K562 (cell line): ENCODE measurements at regions not wholly inside any gene's neighbourhood (a gene's known extent, or its start where the extent isn't known, plus 50 kb on each side); places are given as distances from the start of the nearest gene placed in this dataset.

Experiments
- ATAC-seq: fragments of 200-7000 bp; cut with Tn5 transposase; 3 replicates; pipeline ENCODE4 v1.9.1; 2020; ENCODE audit warnings: moderate library complexity
- BruUV-seq: library from RNA; stranded (reverse); fragments of 400-500 nt; replicated peaks from 2 replicates; lab custom pipeline; 2021; lab: Mats Ljungman, UMichigan
- CTCF ChIA-PET: fragments of 300-600 bp; formaldehyde crosslinking; extraction: SDS; loops from one replicate; lab custom pipeline; 2021; ENCODE audit warnings: low intra/inter-chr PET ratio; lab: Yijun Ruan, JAX
- POLR2A ChIA-PET: fragments of 300-600, 350-650 bp; sonication (Branson Sonifier 250); formaldehyde crosslinking; extraction: SDS; loops from one replicate; lab custom pipeline; 2021; ENCODE audit warnings: antibody characterized with exemption, inconsistent platforms; lab: Yijun Ruan, JAX
- DNase-seq, 4 experiments: peaks; one replicate each; pipeline versions ENCODE4 v3.0.0 to v3.0.0-alpha.2; 2011 to 2018; ENCODE audit warnings: low spot score in 3 of 4, mixed read lengths in 3 of 4; ENCODE audit errors: extremely low read depth in 1 of 4
- FAIRE-seq: peaks from 2 replicates; lab custom pipeline; 2011; peaks lifted over from hg19 to GRCh38; lab: Jason Lieb, UNC
- H2AFZ ChIP-seq: 2 replicates; pipeline ENCODE4 v1.6.0; 2011; ENCODE audit warnings: low read depth, low read length, control low read depth, inconsistent platforms
- H3K27ac ChIP-seq: fragments of 200-600 bp; 3 replicates; pipeline ENCODE4 v1.8.0; 2011; ENCODE audit warnings: low read depth, mild to moderate bottlenecking, control low read depth, inconsistent platforms, low read length, moderate library complexity, mixed read lengths; ENCODE audit errors: extremely low read depth
- H3K27me3 ChIP-seq, 2 experiments: fragments of 300-600 bp in 1 of 2; 2 replicates in 1 of 2; 3 replicates in 1 of 2; pipeline versions ENCODE4 v1.6.0 to v1.8.0; 2011; ENCODE audit warnings: inconsistent platforms in 2 of 2, low read length in 2 of 2, mild to moderate bottlenecking in 1 of 2, mixed read lengths in 1 of 2, moderate library complexity in 1 of 2; ENCODE audit not compliant: control insufficient read depth in 2 of 2, insufficient read depth in 2 of 2
- H3K36me3 ChIP-seq: fragments of 300-600 bp; 3 replicates; pipeline ENCODE4 v1.8.0; 2011; ENCODE audit warnings: mild to moderate bottlenecking, low read length, inconsistent platforms; ENCODE audit not compliant: control insufficient read depth, insufficient read depth
- H3K4me1 ChIP-seq, 2 experiments: fragments of 200-600 bp in 1 of 2; replicated peaks in 1 of 2; 2 replicates in 1 of 2; 3 replicates in 1 of 2; pipeline versions ENCODE4 v1.5.1 to v1.8.0; 2011; ENCODE audit warnings: inconsistent platforms in 2 of 2, low read length in 2 of 2, mild to moderate bottlenecking in 1 of 2, mixed read lengths in 1 of 2, moderate library complexity in 1 of 2; ENCODE audit not compliant: control insufficient read depth in 2 of 2, insufficient read depth in 2 of 2
- H3K4me2 ChIP-seq: 2 replicates; pipeline ENCODE4 v1.6.1; 2011; ENCODE audit warnings: low read length, control low read depth, inconsistent platforms, mixed read lengths; ENCODE audit not compliant: insufficient read depth
- H3K4me3 ChIP-seq: fragments of 200-600 bp; sonication (generic), shearing (Covaris generic); 2 replicates; pipeline ENCODE4 v1.5.1; 2016; ENCODE audit warnings: control low read depth, inconsistent platforms
- H3K79me2 ChIP-seq: fragments of 200-600 bp; 3 replicates; pipeline ENCODE4 v1.8.0; 2011; ENCODE audit warnings: low read length, inconsistent platforms; ENCODE audit not compliant: control insufficient read depth, insufficient read depth
- H3K9ac ChIP-seq, 2 experiments: 2 replicates each; pipeline versions ENCODE4 v1.6.0 to v1.6.1; 2011; ENCODE audit warnings: low read depth in 2 of 2, low read length in 2 of 2, control low read depth in 1 of 2, inconsistent platforms in 1 of 2, mild to moderate bottlenecking in 1 of 2, mixed read lengths in 1 of 2; ENCODE audit not compliant: insufficient read depth in 1 of 2
- H3K9me1 ChIP-seq: one replicate; pipeline ENCODE4 v1.6.0; 2011; ENCODE audit warnings: inconsistent platforms, mild to moderate bottlenecking, low read length, moderate library complexity; ENCODE audit not compliant: control insufficient read depth, insufficient read depth
- H3K9me3 ChIP-seq: replicated peaks from 2 replicates; pipeline ENCODE4 v1.5.1; 2011; ENCODE audit warnings: low read depth, low read length, inconsistent platforms; ENCODE audit not compliant: control insufficient read depth, insufficient read depth
- H4K20me1 ChIP-seq: replicated peaks from 2 replicates; pipeline ENCODE4 v1.6.1; 2011; ENCODE audit warnings: low read length, inconsistent platforms, mixed read lengths; ENCODE audit not compliant: control insufficient read depth, insufficient read depth
- BCL6 ChIP-seq: fragments of 250-450 bp; sonication (Bioruptor Pico); IDR thresholded peaks from 2 replicates; pipeline ENCODE4 v1.4.0; 2020
- HMGXB4 ChIP-seq: sonication (generic); formaldehyde crosslinking; IDR thresholded peaks from 2 replicates; pipeline ENCODE4 v1.8.1; 2023; ENCODE audit warnings: mild to moderate bottlenecking, missing genetic modification reagents
- MECOM ChIP-seq: fragments of 250-450 bp; sonication (Bioruptor Pico); IDR thresholded peaks from 2 replicates; pipeline ENCODE4 v1.8.0; 2022; ENCODE audit warnings: inconsistent platforms
- PKNOX1 ChIP-seq: fragments of 450-650 bp; IDR thresholded peaks from 2 replicates; pipeline ENCODE4 v1.6.1; 2016
- PTTG1 ChIP-seq: fragments of 450-650 bp; IDR thresholded peaks from 2 replicates; pipeline ENCODE4 v1.6.1; 2016; ENCODE audit warnings: low read depth, mild to moderate bottlenecking, missing genetic modification characterization, missing compliant biosample characterization
- RNF219 ChIP-seq: fragments of 250-450 bp; sonication (Bioruptor Pico); IDR thresholded peaks from 2 replicates; pipeline ENCODE4 v1.5.0; 2022; ENCODE audit warnings: mild to moderate bottlenecking
- SMARCE1 ChIP-seq: fragments of 450-650 bp; IDR thresholded peaks from 2 replicates; pipeline ENCODE4 v1.7.1; 2016; ENCODE audit warnings: mild to moderate bottlenecking
- TRIM24 ChIP-seq, 2 experiments: fragments of 450-650 bp; IDR thresholded peaks; 2 replicates each; pipeline ENCODE4 v1.6.1; 2016
- ZBTB43 ChIP-seq: sonication (generic); formaldehyde crosslinking; IDR thresholded peaks from 2 replicates; pipeline ENCODE4 v1.8.0; 2023; ENCODE audit warnings: mild to moderate bottlenecking, missing genetic modification reagents
- ZNF217 ChIP-seq: sonication (generic); formaldehyde crosslinking; IDR thresholded peaks from 2 replicates; pipeline ENCODE4 v1.8.0; 2022; ENCODE audit warnings: mild to moderate bottlenecking, missing genetic modification reagents
- ZNF609 ChIP-seq: sonication (generic); formaldehyde crosslinking; IDR thresholded peaks from 2 replicates; pipeline ENCODE4 v1.8.1; 2023; ENCODE audit warnings: missing genetic modification reagents, mild to moderate bottlenecking, borderline replicate concordance
- ZNF668 ChIP-seq: fragments of 250-450 bp; sonication (Bioruptor Pico); IDR thresholded peaks from 2 replicates; pipeline ENCODE4 v1.8.0; 2022; ENCODE audit warnings: mild to moderate bottlenecking, inconsistent platforms
- WGBS: fragments of 100-300 bp; shearing (Covaris generic); methylation state at CpG from one replicate; pipeline ENCODE4 v1.1.6; 2016; ENCODE audit warnings: low coverage, mixed read lengths; ENCODE audit not compliant: insufficient coverage; ENCODE audit errors: missing lambda C conversion rate; 5-methylcytosine and 5-hydroxymethylcytosine counted together
- in situ Hi-C: fragments of 300-500 bp; cut with MboI; formaldehyde crosslinking; loops from 4 replicates; pipeline ENCODE4 v1.15.0; 2018; ENCODE audit warnings: inconsistent platforms, mixed read lengths
- intact Hi-C: fragments of 100-400 bp; cut with micrococcal nuclease; formaldehyde crosslinking; loops from 2 replicates; pipeline ENCODE4 v1.14.2; 2022

- FAIRE-seq: no peak
- TF ChIP-seq PTTG1: no peak
- TF ChIP-seq SMARCE1: no peak
- TF ChIP-seq HMGXB4 (CRISPR knock-in tag): no peak
- no peak for TF ChIP-seq ZNF217 (CRISPR knock-in tag)
- TF ChIP-seq ZNF668 (CRISPR knock-in tag): no peak
- no peak for TF ChIP-seq BCL6 (CRISPR knock-in tag)
- TF ChIP-seq ZBTB43 (CRISPR knock-in tag): no peak
- no peak for TF ChIP-seq ZNF609 (CRISPR knock-in tag)
- no peak for TF ChIP-seq PKNOX1
- TF ChIP-seq TRIM24 (IDR thresholded peaks at IDR 0.05): no peak
- TF ChIP-seq RNF219 (CRISPR knock-in tag): no peak
- no peak for TF ChIP-seq MECOM (CRISPR knock-in tag)
Observed at GRCh38 chr15:69816522-69816921, 281.2 kb downstream of the TLE3 start.

More at GRCh38 chr15:69816522-69816921, 281.2 kb downstream of the TLE3 start:
- DNase-seq: no peak
- 5% methylated on average over 2 of the region's 2 CpGs for WGBS
- Histone ChIP-seq H2AFZ (no peak overlapping the region), H3K79me2 (no peaks in the 10 kb centered on the region), H3K9ac (no peak overlapping the region), H3K9me1 (peaks cover 3% of the 10 kb centered on the region), H3K4me1 (no peaks in the 10 kb centered on the region; a peak in 1 of 5 replicates), H3K4me3 (no peak overlapping the region), H4K20me1 (peaks cover 4% of the 10 kb centered on the region; the same call in 1 of the 2 replicates), H3K27me3 (peaks cover 4 to 8% of the 10 kb centered on the region in 2 experiments; a peak in 4 of 5 replicates), H3K4me2 (no peak overlapping the region), H3K9me3 (no peaks in the 10 kb centered on the region), H3K27ac (no peak overlapping the region), H3K36me3 (no peaks in the 10 kb centered on the region)
- CTCF ChIA-PET: no interaction called here
- BruUV-seq: no TSS peak
- POLR2A ChIA-PET: interaction anchor here (0.6 kb wide), 1 partner anchor 523 kb away, joined by 4 read pairs; no protein-coding TSS in a partner anchor
- in situ Hi-C loops: no loop called here
- no peak for ATAC-seq
- intact Hi-C loops: no loop called here
